ENCODE measurements at regions not wholly inside any gene's neighbourhood (a gene's known extent, or its start where the extent isn't known, plus 50 kb on each side); places are given as distances from the start of the nearest gene placed in this dataset.
"Not testable (repeated sequence)": the region's sequence is repeated elsewhere in the genome, so short reads cannot be mapped to it uniquely, and the experiment has no call there.

DNA sequence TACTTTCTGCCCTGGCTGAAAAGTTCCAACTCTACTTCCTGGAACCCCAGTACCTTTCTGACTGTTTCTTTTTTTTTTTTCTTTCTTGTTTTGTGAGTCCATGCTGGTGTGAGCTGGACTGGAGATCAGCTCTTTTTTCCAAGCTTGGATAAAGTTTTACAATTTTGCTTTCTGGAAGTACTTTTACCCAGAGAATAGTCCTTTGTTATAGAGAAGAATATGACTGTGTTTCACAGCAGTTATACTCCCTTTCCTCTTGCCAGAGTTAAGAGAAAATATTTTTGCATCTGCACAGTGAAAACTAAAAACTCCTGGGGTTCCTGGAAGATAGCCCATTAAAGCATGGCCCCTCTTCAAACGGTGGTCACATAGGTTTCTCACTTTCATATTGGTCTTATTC, 1100.6 kb downstream of the OTOL1 start:
- DNase-seq (ENCODE audit: low read depth in 4 of 4, low spot score in 3 of 4): no peak

DNA sequence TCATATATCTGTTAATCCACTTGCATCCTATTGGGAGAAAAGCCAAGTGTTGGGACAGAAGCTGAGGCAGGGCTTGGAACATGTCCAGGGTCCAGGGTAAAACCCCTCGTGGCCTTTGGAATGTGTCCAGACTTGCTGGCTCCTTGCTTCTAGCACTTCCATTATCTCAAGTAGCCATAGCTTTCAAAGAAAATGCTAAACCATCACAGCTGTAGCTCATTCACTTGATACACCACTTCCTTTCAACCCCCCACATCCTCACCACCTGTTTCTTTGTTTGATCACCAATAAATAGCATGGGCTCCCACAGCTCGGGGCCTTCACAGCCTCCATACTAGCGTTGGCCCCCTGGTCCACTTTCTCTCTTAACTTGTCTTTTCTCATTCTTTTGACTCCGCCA, 1101.9 kb downstream of the OTOL1 start:
- DNase-seq (ENCODE audit: low read depth in 4 of 4, low spot score in 3 of 4): not testable (repeated sequence)

DNA sequence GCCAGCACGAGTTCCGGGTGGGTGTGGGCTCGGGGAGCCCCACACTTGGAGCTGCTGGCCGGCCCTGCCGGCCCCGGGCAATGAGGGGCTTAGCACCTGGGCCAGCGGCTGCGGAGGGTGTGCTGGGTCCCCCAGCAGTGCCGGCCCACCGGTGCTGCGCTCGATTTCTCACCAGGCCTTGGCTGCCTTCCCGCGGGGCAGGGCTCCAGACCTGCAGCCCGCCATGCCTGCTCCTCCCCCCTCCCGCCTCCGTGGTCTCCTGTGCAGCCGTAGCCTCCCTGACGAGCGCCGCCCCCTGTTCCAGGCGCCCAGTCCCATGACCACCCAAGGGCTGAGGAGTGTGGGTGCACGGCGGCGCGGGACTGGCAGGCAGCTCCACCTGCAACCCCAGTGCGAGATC, 1103.1 kb downstream of the OTOL1 start:
- DNase-seq (ENCODE audit: low read depth in 4 of 4, low spot score in 3 of 4): not testable (repeated sequence)

DNA sequence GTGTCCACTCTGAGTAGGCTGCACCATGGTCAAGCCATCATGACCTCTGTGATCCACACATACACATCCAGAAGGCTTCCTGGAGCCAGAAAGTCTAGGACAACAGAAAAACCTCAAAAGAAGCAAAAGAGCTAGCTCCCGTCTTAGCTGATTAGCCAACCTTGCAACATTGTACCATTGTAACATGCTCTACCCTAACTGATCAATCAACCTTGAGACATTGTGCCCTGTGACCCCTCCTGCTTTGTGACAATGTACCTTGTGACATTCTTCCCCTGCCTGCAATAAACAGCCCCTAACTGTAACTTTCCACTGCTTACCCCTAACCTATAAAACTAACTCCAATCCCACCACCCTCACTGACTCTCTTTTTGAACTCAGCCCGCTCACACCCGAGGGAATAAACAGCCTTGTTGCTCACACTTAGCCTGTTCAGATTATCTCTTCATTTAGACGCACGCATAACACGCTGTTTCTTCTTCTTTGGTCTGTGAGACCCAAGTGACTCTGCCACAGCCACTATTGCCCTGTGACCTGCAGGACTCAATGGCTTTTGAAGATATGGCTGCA, 1104.6 kb downstream of the OTOL1 start:
- DNase-seq (ENCODE audit: low read depth in 4 of 4, low spot score in 3 of 4): no peak

DNA sequence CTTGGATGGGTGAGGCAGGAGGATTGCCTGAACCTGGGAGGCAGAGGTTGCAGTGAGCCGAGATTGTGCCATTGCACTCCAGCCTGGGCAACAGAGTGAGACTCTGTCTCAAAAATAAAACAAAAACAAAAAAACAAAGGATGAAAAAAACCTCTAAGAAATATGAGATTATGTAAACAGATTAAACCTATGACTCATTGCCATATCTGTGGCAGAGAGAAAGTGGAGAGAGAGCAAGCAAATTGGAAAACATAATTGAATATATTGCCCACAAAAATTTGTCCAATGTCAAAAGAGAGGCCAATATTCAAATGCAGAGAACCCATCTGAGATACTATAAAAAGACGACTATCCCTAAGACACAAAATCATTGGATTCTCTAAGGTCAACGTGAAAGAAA, 1106.0 kb downstream of the OTOL1 start:
- no peak for DNase-seq (ENCODE audit: low read depth in 4 of 4, low spot score in 3 of 4)

DNA sequence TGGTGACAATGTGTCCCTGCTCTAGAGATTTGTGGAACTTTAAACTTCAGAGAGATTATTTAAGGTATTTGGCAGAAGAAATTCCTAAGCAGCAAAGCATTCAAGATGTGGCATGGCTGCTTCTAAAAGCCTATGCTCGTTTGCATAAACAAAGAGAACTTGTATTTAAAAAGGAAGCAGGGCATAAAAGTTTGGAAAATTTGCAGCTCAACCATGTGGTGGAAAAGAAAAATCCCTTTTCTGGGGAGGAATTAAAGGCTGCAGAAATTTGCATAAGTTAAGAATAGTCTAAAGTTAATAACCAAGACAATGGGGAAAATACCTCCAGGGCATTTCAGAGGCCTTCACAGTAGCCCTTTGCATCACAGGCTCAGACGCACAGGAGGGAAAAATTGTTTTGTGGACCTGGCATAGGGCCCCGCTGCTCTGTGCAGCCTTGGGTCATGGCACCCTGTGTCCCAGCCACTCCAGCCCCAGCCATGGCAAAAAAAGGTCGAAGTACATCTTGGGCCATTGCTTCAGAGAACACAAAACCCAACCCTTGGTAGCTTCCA, 1109.1 kb downstream of the OTOL1 start:
- no peak for DNase-seq (ENCODE audit: low read depth in 4 of 4, low spot score in 3 of 4)

DNA sequence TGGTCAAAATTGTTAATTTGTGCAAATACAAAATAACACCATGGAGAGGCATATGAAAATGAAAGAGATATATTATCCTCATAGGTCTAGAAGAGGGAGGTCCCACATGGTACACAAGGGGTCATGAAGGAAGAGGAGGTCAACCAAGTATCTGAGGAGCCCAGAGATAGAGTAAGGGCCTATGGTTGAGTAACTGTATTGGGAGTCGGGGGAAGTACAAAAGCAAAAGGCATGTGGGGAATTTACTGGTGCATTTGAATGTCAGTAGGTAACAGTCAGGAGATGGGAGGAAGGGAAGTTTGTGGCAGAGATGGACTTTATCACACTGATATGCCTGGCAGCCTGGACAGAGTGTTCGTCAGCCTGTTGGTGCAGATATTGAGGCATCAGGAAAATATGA, 1113.7 kb downstream of the OTOL1 start:
- DNase-seq (ENCODE audit: low read depth in 4 of 4, low spot score in 3 of 4): no peak

DNA sequence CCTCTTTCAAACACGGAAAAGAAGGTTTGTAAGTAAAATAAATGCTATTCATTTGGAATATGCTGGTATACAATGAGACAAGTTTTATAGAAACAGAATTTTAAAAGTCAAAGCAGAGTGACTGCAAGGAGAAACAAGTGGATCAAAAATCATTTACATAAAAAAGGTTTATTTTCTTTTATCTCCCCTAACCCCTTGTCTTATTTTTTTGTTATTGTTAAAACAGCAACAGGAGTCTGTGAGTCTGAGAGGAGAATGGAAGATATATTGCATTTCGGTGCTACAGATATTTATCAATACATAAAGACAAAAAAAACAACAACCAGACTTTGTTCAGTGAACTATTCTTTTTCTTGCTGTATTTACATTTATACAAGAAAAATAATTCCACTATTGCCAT, 1116.4 kb downstream of the OTOL1 start:
- DNase-seq (ENCODE audit: low read depth in 4 of 4, low spot score in 3 of 4): no peak

DNA sequence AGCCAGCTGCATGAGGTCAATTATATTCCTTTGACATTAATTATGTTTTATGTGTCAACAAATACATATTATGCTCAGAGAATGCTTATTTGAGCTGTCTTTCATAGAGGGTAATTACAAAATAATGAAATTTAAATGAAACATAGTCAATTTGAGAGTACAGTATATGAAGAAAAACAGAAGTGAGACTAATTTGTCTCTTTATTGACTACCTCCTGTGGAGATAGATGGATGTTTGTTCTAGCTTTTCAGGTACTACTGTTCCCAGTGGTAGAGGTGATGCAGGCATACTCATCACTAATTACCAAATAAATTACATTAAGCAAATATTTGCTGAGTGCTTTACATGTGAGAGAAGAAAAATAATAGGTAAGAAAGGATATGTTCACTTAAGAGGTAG, 1129.6 kb downstream of the OTOL1 start:
- DNase-seq (ENCODE audit: low read depth in 4 of 4, low spot score in 3 of 4): no peak

DNA sequence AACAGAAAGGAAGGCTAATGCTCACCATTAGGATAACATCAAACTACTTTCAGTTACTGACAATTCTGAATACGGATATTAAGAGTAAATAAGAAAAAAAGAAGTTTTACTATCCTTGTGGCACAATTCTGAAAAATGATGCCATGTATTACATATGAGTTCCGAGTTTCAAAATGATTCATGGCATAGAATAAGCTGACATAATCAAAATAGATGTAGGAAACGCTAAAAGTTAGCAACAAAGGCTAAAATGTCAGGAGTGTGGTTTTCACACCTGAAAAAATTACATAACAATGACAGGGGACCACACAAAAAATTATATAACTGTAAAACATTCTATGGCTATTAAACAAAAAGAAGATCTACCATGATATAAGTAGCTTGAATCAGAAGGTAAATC, 1131.9 kb downstream of the OTOL1 start:
- no peak for DNase-seq (ENCODE audit: low read depth in 4 of 4, low spot score in 3 of 4)

DNA sequence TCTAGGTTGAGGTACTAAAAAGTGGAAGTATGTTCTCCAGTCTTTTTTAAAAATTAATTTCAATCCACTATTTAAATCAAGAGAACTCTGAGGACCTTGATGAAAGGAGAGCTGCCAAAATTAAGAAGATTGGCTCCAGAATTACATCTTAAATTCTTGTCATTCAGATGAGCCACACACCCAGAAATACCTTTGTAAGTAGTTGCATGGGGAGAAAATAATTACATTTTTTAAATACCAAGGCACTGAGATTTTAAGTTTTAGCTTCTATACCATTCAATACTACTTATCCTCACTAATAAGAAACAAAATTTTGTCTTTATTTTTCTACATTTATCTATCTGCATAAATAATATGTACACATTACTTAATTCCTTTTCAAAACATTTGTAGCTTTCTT, 1132.8 kb downstream of the OTOL1 start:
- no peak for DNase-seq (ENCODE audit: low read depth in 4 of 4, low spot score in 3 of 4)

DNA sequence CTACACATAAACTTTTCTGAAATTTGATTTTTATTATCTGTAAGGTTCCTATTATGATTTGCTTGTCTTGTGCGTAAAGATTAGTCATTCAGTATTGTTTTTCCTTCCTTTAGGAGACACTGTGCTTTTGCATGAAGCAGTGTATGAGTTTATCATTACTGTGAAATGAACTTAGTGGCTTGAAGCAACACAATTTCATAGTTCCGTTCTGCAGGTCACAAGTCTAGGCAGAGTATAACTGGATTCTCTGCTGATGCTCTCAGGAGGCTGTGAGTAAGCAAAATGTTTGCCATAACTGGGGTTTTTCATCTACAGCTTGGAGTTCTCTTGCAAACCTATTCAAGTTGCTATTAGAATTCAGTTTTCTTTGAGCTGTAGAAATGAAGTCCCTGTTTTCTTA, 1136.1 kb downstream of the OTOL1 start:
- no peak for DNase-seq (ENCODE audit: low read depth in 4 of 4, low spot score in 3 of 4)

DNA sequence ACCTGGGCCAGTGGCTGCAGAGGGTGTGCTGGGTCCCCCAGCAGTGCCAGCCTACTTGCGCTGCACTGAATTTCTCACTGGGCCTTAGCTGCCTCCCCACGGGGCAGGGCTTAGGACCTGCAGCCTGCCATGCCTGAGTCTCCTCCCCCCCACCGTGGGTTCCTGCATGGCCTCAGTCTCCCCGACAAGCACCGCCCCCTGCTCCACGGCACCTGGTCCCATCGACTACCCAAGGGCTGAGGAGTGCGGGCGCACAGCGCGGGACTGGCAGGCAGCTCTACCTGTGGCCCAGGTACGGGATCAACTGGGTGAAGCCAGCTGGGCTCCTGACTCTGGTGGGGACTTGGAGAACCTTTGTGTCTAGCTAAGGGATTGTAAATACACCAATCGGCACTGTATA, 1143.6 kb downstream of the OTOL1 start:
- not testable (repeated sequence) for DNase-seq (ENCODE audit: low read depth in 4 of 4, low spot score in 3 of 4)

DNA sequence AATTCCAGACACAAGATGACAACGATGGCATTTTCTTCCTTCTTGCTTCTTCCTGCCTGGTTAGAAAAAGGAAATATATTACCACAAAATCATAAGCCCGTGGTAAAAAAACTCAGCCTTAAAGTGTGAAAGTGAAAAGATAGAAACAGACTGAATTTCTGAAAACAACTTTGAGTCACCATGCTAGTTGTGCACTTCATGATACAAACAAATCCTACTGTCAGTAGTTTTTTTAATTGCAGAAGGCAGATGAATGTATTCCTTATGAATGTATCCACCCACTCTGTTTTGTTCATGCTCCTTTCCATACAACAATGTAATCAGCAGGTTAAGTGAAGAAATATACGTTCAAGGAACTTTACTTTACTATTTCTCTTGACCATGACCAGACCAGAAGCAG, 1144.7 kb downstream of the OTOL1 start:
- no peak for DNase-seq (ENCODE audit: low read depth in 4 of 4, low spot score in 3 of 4)

DNA sequence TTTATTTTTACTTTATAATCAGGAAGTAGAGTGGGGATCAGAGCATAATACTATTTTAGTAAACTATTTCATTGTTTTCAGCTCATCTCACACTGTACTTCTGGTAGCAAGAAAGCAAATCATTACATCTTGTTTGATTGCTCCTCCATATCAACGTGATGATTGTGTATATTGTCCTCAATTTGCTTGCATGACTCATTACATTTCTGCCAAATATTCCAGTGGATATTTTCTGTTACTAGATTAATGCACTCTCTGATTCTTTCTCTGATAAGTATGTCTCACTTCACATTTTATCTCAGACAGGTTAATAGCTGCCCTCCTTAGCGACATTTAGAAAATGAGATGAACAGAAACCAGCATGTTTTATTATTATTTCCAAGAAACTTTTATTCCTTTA, 1145.3 kb downstream of the OTOL1 start:
- no peak for DNase-seq (ENCODE audit: low read depth in 4 of 4, low spot score in 3 of 4)

DNA sequence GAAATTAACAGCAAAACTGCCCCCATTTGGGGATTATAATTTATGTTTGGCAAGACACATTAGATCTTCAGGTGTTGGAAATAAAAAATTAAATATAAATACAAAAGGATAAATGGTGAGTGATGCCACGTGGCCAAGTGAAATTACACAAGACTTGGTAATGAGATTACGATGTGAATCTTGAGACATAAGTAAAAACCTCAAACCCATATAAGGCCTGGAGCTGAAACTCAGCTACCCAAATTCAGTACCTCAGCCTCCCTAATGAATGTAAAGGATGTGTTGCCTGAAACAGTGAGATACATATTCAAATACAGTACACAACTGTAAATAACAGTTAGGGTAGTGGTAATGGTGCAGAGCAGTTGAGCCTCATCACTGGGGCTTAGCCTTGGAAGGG, 1146.6 kb downstream of the OTOL1 start:
- DNase-seq (ENCODE audit: low read depth in 4 of 4, low spot score in 3 of 4): no peak

DNA sequence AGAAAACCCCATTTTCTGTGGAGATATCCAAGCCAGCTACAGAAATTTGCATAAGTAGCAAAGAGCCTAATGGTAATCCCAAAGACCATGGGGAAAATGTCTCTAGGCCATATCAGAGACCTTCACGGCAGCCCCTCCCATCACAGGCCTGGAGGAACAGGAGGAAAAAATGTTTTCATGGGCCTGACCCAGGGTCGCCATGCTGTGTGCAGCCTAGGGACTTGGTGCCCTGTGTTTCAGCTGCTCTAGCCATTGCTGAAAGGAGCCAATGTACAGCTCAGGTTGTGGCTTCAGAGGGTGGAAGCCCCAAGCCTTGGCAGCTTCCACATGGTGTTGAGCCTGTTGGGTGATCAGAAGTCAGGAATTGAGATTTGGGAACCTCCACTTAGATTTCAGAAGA, 1150.7 kb downstream of the OTOL1 start:
- DNase-seq (ENCODE audit: low read depth in 4 of 4, low spot score in 3 of 4): no peak

DNA sequence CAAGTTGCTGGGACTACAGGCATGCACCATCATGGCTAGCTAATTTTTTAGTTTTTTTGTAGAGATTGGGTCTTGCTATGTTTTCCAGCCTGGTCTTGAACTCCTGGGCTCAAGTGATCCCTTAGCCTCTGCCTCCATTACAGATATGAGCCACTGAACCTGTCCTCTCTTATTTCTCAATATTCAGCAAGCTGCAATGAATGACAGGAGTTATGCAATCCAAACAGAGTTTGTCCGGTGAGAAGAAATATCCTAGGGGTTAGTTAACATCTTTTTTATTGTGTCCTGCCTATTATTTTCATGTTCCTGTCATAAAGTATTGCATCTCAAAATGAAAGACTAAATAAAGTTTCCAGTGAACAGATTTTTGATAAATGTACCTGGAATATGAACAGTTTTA, 1161.4 kb downstream of the OTOL1 start:
- DNase-seq (ENCODE audit: low read depth in 4 of 4, low spot score in 3 of 4): no peak

DNA sequence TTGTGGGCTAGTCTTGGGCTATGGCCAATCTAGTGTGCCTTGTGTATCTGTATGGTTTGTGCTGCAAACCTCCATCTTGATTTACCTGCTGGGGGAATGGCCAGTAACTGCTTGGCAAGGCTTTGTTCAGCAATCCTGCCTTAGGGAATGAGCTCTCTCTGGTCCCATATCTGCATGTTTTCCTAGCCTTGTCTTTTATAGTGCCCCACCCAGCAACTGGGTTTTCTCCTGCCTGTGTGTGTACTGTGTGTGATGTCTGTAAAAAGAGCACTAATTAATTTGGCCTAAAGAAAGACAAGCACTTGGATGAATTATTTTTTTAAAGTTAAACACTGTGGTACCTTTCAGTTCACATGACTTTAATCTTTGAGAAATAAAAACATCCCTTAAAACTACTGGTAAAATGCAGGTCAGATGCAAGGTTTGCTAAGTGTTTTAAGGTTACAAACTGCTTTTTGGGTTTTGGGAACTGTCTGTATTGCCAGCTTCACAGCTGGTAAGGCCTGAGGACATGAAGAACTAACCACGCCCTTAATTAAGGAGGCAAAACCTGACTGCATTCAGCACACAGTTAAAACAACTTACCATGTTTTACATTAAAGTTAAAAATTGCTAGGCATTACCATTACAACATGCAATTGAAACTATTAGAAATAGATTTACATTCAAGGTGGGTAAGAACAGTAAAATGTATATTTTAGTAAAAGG, 1169.2 kb downstream of the OTOL1 start:
- DNase-seq (ENCODE audit: low read depth in 4 of 4, low spot score in 3 of 4): no peak

DNA sequence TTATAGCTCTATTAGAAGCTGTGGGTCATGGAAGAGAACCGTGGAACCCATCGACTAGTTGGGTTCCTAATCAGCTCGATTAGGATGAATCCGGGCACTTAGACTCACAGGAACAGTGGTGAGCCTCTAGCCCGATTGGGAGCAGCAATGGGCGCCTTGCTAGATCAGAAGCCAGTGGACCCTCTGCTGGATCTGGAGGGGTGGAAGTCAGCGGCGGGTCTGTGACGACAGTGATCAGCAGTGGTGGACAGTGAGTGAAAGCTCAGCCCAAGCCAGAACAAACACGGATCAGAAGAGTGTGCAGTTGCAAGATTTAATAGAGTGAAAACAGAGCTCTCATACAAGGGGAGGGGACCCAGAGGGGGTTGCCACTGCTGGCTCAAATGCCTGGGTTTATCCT, 1170.2 kb downstream of the OTOL1 start:
- DNase-seq (ENCODE audit: low read depth in 4 of 4, low spot score in 3 of 4): no peak

DNA sequence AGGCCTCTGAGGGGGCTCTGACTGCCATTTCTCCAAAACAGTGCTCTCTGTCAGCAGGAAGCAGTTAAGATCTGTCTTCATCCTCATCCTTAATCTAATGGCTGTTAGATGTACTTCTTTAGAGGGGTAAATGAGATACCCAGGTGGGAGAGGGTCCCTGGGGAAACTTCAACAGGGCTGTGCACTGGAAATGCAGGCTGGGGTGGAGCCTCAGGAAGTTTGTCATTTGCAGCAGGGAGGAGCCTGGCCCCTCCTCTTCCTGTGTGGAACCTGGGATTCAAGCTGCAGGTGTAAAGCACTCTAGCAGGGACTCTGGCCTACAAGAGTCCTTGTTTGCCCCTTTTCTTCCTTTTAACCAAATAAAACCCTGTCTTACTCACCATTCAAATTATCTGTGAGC, 1173.6 kb downstream of the OTOL1 start:
- DNase-seq (ENCODE audit: low read depth in 4 of 4, low spot score in 3 of 4): no peak

DNA sequence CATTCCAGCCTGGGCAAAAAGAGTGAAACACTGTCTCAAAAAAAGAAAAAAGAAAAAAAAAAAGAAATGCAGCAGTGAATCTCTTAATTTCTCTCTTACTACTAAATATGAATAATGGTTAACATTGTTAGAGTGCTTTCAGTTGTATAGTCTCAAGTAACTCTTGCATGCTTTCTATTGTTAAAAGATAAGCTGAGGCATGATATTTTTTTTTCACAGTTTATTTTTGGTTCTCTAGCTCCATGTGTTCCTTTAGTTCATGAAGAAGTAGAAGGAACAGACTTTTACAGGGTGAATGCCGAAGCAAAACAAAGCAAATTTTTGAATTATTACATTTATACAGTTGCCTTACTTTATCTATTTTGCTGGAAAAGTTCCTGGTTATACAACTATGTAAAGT, 1180.9 kb downstream of the OTOL1 start:
- no peak for DNase-seq (ENCODE audit: low read depth in 4 of 4, low spot score in 3 of 4)

DNA sequence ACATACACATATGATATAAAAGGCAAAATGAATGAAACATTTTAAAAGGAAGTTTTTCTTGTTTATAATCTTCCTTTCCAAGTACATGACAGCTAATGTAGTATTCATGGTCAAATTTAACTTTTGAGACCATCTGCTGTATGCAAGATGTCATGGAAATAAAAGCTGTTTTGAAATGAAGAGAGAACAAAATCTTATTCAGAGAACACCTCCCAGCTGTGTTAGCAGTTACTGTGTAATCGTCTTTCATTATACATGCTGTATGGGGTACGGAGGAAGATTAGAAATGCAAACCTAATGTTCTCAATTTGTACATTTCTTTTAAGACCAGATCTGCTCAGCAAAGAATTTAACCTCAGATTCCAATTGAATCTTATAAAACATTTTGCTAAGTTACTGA, 1182.3 kb downstream of the OTOL1 start:
- no peak for DNase-seq (ENCODE audit: low read depth in 4 of 4, low spot score in 3 of 4)

All from left renal pelvis (tissue), 4 donors.